CD14-positive monocyte (primary cell): ENCODE measurements at regions not wholly inside any gene's neighbourhood (a gene's known extent, or its start where the extent isn't known, plus 50 kb on each side); places are given as distances from the start of the nearest gene placed in this dataset.

Experiments used
- DNase-seq, 3 donors: peaks; one replicate each; pipeline ENCODE4 v3.0.0-alpha.2; 2011 to 2022
- H2AFZ ChIP-seq: 2 replicates; pipeline ENCODE4 v1.6.0; 2012; ENCODE audit warnings: mild to moderate bottlenecking, low read depth, low read length, inconsistent platforms; ENCODE audit not compliant: insufficient read depth, poor library complexity, severe bottlenecking
- H3K27ac ChIP-seq, 2 donors: 1 replicate in 1 of 2; 2 replicates in 1 of 2; pipeline ENCODE4 v1.5.1; 2012 to 2013; ENCODE audit warnings: low read length in 2 of 2, control low read depth in 1 of 2, inconsistent platforms in 1 of 2, low read depth in 1 of 2, mild to moderate bottlenecking in 1 of 2
- H3K27me3 ChIP-seq, 2 donors: one replicate each; pipeline versions ENCODE4 v1.6.0 to v1.6.1; 2011 to 2013; ENCODE audit warnings: low read length in 2 of 2; ENCODE audit not compliant: control insufficient read depth in 2 of 2, insufficient read depth in 2 of 2
- H3K36me3 ChIP-seq, 2 donors: replicated peaks in 1 of 2; 1 replicate in 1 of 2; 2 replicates in 1 of 2; pipeline versions ENCODE4 v1.5.1 to v1.6.1; 2012 to 2013; ENCODE audit warnings: low read length in 2 of 2, control low read depth in 1 of 2, inconsistent platforms in 1 of 2, mild to moderate bottlenecking in 1 of 2; ENCODE audit not compliant: insufficient read depth in 2 of 2, control insufficient read depth in 1 of 2
- H3K4me1 ChIP-seq, 2 donors: 1 replicate in 1 of 2; 2 replicates in 1 of 2; pipeline versions ENCODE4 v1.5.1 to v1.6.1; 2012 to 2013; ENCODE audit warnings: low read length in 2 of 2, control low read depth in 1 of 2, inconsistent platforms in 1 of 2, mild to moderate bottlenecking in 1 of 2, moderate library complexity in 1 of 2; ENCODE audit not compliant: insufficient read depth in 2 of 2, control insufficient read depth in 1 of 2
- H3K4me2 ChIP-seq: replicated peaks from 2 replicates; pipeline ENCODE3; 2012; ENCODE audit warnings: low read length, moderate library complexity, mild to moderate bottlenecking; ENCODE audit not compliant: poor library complexity, severe bottlenecking; ENCODE audit errors: extremely low read depth
- H3K4me3 ChIP-seq, 3 experiments: fragments of 200-600 bp in 1 of 3; sonication (generic) in 1 of 3; replicated peaks in 1 of 3; 1 replicate in 2 of 3; 2 replicates in 1 of 3; pipeline ENCODE4 v1.5.1; 2011 to 2013; ENCODE audit warnings: low read length in 3 of 3, mild to moderate bottlenecking in 3 of 3, control low read depth in 2 of 3, low read depth in 2 of 3, inconsistent platforms in 1 of 3, moderate library complexity in 1 of 3
- H3K79me2 ChIP-seq: 2 replicates; pipeline ENCODE4 v1.6.0; 2012; ENCODE audit warnings: mild to moderate bottlenecking, control low read depth, inconsistent platforms, low read length, moderate library complexity; ENCODE audit not compliant: insufficient read depth
- H3K9ac ChIP-seq: 2 replicates; pipeline ENCODE4 v1.6.0; 2017; ENCODE audit warnings: low read length, mild to moderate bottlenecking; ENCODE audit not compliant: insufficient read depth, poor library complexity, severe bottlenecking
- H3K9me3 ChIP-seq, 2 donors: replicated peaks in 1 of 2; 1 replicate in 1 of 2; 2 replicates in 1 of 2; pipeline versions ENCODE4 v1.5.1 to v1.6.1; 2012 to 2013; ENCODE audit warnings: low read length in 2 of 2, control low read depth in 1 of 2; ENCODE audit not compliant: control insufficient read depth in 1 of 2, insufficient read depth in 1 of 2
- H4K20me1 ChIP-seq: 2 replicates; pipeline ENCODE4 v1.6.0; 2012; ENCODE audit warnings: mild to moderate bottlenecking, low read length, control low read depth, moderate library complexity; ENCODE audit not compliant: insufficient read depth
- H3K27ac Mint-ChIP-seq, 7 donors: one replicate each; pipeline ENCODE4 v1.8.0; 2020; ENCODE audit warnings: mild to moderate bottlenecking in 7 of 7, mixed read lengths in 7 of 7, moderate library complexity in 6 of 7, inconsistent platforms in 2 of 7
- H3K27me3 Mint-ChIP-seq, 3 donors: one replicate each; pipeline ENCODE4 v1.8.0; 2021 to 2022; ENCODE audit warnings: low read depth in 3 of 3, mild to moderate bottlenecking in 3 of 3, mixed read lengths in 3 of 3, moderate library complexity in 3 of 3, inconsistent platforms in 1 of 3
- H3K36me3 Mint-ChIP-seq, 2 donors: one replicate each; pipeline ENCODE4 v1.8.0; 2020; ENCODE audit warnings: mixed read lengths in 2 of 2, inconsistent platforms in 1 of 2, mild to moderate bottlenecking in 1 of 2
- H3K4me1 Mint-ChIP-seq: one replicate; pipeline ENCODE4 v1.8.0; 2020; ENCODE audit warnings: mild to moderate bottlenecking, mixed read lengths
- H3K4me3 Mint-ChIP-seq, 2 donors: one replicate each; pipeline ENCODE4 v1.8.0; 2020; ENCODE audit warnings: mild to moderate bottlenecking in 2 of 2, mixed read lengths in 2 of 2, moderate library complexity in 1 of 2
- H3K9me3 Mint-ChIP-seq, 7 donors: one replicate each; pipeline ENCODE4 v1.8.0; 2020 to 2022; ENCODE audit warnings: mixed read lengths in 7 of 7, mild to moderate bottlenecking in 6 of 7, moderate library complexity in 6 of 7, inconsistent platforms in 2 of 7
- WGBS: methylation state at CpG from one replicate; pipeline ENCODE4 v1.1.5; 2013; ENCODE audit warnings: missing lambda C conversion rate; ENCODE audit not compliant: insufficient coverage; 5-methylcytosine and 5-hydroxymethylcytosine counted together
- intact Hi-C, 2 donors: fragments of 100-400 bp; cut with micrococcal nuclease; formaldehyde crosslinking; loops; one replicate each; pipeline versions ENCODE4 v1.15.0 to v1.15.1; 2023
- TF ChIP-seq, protein P1 (sequence below): fragments of 200-600 bp; IDR thresholded peaks from one replicate; pipeline ENCODE4 v1.8.0; 2022; ENCODE audit warnings: antibody characterized with exemption, mild to moderate bottlenecking

DNA sequence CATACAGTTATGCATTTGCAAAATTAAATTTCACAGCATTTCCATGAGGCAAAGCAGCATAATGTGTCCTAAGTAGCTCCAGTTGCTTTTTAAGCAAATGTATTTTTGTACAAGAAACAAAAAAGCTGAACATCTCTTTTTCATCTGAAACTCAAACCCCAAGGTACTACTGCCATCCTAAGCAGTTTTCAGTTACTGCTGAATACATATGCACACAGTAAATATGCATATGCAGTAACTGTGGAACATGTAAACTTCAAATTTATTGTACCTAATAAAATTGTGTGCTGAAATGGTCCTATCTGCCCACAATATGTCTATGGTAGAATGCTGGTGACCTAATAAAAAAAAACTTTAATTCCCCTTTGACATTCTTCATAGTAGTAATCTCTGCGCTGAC, 458.6 kb upstream of the INTU start:
- Mint-ChIP-seq H3K9me3 (peaks cover 0 to 3% (median 0%) of the 10 kb centered on the region in 7 donors), H3K27ac (no peak overlapping the region), H3K4me3 (no peak overlapping the region), H3K36me3 (no peaks in the 10 kb centered on the region), H3K27me3 (no peaks in the 10 kb centered on the region), H3K4me1 (no peaks in the 10 kb centered on the region)
- Histone ChIP-seq H3K9ac (no peak overlapping the region), H4K20me1 (no peaks in the 10 kb centered on the region), H3K4me2 (no peak overlapping the region), H3K36me3 (no peaks in the 10 kb centered on the region), H2AFZ (no peak overlapping the region), H3K79me2 (no peaks in the 10 kb centered on the region), H3K27me3 (no peaks in the 10 kb centered on the region), H3K4me3 (no peak overlapping the region), H3K4me1 (no peaks in the 10 kb centered on the region), H3K27ac (no peak overlapping the region), H3K9me3 (no peaks in the 10 kb centered on the region)
- TF ChIP-seq, protein P1, sequence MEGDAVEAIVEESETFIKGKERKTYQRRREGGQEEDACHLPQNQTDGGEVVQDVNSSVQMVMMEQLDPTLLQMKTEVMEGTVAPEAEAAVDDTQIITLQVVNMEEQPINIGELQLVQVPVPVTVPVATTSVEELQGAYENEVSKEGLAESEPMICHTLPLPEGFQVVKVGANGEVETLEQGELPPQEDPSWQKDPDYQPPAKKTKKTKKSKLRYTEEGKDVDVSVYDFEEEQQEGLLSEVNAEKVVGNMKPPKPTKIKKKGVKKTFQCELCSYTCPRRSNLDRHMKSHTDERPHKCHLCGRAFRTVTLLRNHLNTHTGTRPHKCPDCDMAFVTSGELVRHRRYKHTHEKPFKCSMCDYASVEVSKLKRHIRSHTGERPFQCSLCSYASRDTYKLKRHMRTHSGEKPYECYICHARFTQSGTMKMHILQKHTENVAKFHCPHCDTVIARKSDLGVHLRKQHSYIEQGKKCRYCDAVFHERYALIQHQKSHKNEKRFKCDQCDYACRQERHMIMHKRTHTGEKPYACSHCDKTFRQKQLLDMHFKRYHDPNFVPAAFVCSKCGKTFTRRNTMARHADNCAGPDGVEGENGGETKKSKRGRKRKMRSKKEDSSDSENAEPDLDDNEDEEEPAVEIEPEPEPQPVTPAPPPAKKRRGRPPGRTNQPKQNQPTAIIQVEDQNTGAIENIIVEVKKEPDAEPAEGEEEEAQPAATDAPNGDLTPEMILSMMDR = no peak
- intact Hi-C loops = no loop called here
- WGBS = no CpG with 5 or more reads among the region's 1 CpG
- DNase-seq = no peak

DNA sequence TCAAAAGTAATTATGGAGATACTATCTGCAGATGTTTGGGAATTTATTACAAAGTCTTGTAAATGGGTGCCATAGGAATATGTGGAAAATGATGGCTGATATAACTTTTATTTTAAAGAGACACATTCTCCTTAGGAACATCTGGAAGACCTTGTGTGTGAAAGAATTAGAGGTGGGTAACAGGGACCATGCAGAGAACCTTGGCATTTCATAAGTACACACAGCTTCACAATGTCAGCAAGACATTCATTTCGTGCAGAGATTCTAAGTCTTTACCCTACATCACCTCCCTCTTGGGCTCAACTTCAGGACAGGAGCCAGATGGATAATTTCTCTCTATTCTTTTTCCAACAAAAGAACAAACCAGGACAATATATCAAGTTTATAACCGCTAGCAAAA, 458.1 kb upstream of the INTU start:
- H3K79me2 ChIP-seq = no peaks in the 10 kb centered on the region
- H3K9me3 Mint-ChIP-seq = peaks cover 0 to 3% (median 0%) of the 10 kb centered on the region in 7 donors
- WGBS = no CpG with 5 or more reads among the region's 2 CpGs

More for the DNA sequence above, 458.1 kb upstream of the INTU start:
- Mint-ChIP-seq H3K4me1 (no peaks in the 10 kb centered on the region), H3K27me3 (peaks cover 0 to under 1% (median 0%) of the 10 kb centered on the region in 3 donors), H3K36me3 (no peaks in the 10 kb centered on the region), H3K27ac (no peak overlapping the region), H3K4me3 (no peak overlapping the region)
- Histone ChIP-seq H4K20me1 (no peaks in the 10 kb centered on the region), H3K27me3 (no peaks in the 10 kb centered on the region), H2AFZ (no peak overlapping the region), H3K9ac (no peak overlapping the region), H3K4me3 (no peak overlapping the region), H3K9me3 (no peaks in the 10 kb centered on the region), H3K4me2 (no peak overlapping the region), H3K36me3 (no peaks in the 10 kb centered on the region), H3K27ac (no peak overlapping the region), H3K4me1 (no peaks in the 10 kb centered on the region)
- DNase-seq = no peak
- intact Hi-C loops = no loop called here
- TF ChIP-seq, protein P1 = no peak
